Right lobe of liver (tissue), 6 donors: ENCODE measurements at regions not wholly inside any gene's neighbourhood (a gene's known extent, or its start where the extent isn't known, plus 50 kb on each side); places are given as distances from the start of the nearest gene placed in this dataset.

Source experiments
- ATAC-seq, 4 donors: fragments of 200-7000 bp; cut with Tn5 transposase; one replicate each; pipeline ENCODE4 v1.9.1; 2020; ENCODE audit warnings: mild to moderate bottlenecking in 4 of 4, moderate library complexity in 4 of 4
- DNase-seq, 3 donors: peaks; one replicate each; pipeline ENCODE4 v3.0.0-alpha.2; 2020
- H3K27ac ChIP-seq, 3 donors: fragments of 200-600 bp; one replicate each; pipeline ENCODE4 v1.8.0; 2022
- H3K27me3 ChIP-seq, 2 donors: fragments of 200-600 bp; one replicate each; pipeline ENCODE4 v1.8.0; 2022
- H3K36me3 ChIP-seq, 4 donors: fragments of 200-600 bp; sonication (generic) in 1 of 4; one replicate each; pipeline versions ENCODE4 v1.5.1 to v1.8.0; 2017 to 2022; ENCODE audit warnings: control low read depth in 1 of 4
- H3K4me1 ChIP-seq, 4 donors: fragments of 200-600 bp; sonication (generic) in 1 of 4; one replicate each; pipeline versions ENCODE4 v1.5.1 to v1.8.0; 2017 to 2022; ENCODE audit warnings: control low read depth in 1 of 4
- H3K4me3 ChIP-seq, 3 donors: fragments of 200-600 bp; one replicate each; pipeline ENCODE4 v1.8.0; 2022
- H3K9me3 ChIP-seq, 4 donors: fragments of 200-600 bp; sonication (generic) in 1 of 4; one replicate each; pipeline versions ENCODE4 v1.5.1 to v1.8.0; 2017 to 2022; ENCODE audit warnings: control low read depth in 1 of 4
- CTCF ChIP-seq, 4 donors: fragments of 200-600 bp in 3 of 4; fragments of 450-650 bp in 1 of 4; IDR thresholded peaks; one replicate each; pipeline versions ENCODE4 v1.5.1 to v1.8.0; 2016 to 2022; ENCODE audit warnings: antibody characterized with exemption in 4 of 4, mild to moderate bottlenecking in 2 of 4
- POLR2A ChIP-seq: fragments of 450-650 bp; IDR thresholded peaks from one replicate; pipeline ENCODE4 v1.6.1; 2017; ENCODE audit warnings: antibody characterized with exemption, mild to moderate bottlenecking
- WGBS: methylation state at CpG from one replicate; pipeline ENCODE4 v1.1.6; 2018; ENCODE audit warnings: low coverage, low lambda C conversion rate; ENCODE audit not compliant: insufficient coverage; ENCODE audit errors: missing lambda C conversion rate; 5-methylcytosine and 5-hydroxymethylcytosine counted together
- intact Hi-C, 2 donors: fragments of 100-400 bp; cut with DNase I; formaldehyde crosslinking; loops; one replicate each; pipeline versions ENCODE4 v1.11.2 to v1.14.1; 2022
- donor health status: DM: no; HTN: yes; CAD: no.
- donor health status: DM: no; HTN: no; CAD: no.
- donor health status: DM: no; HTN: no; CAD: no.
- donor health status: DM: no; HTN: yes; CAD: no.
- donor health status: DM: no; HTN: yes; CAD: no.

GRCh38 chr5:77924081-77924480, 147.9 kb upstream of the TBCA start:
- WGBS = 65% methylated on average over 3 of the region's 3 CpGs
- intact Hi-C loops = no loop called here
- DNase-seq (no peak), ATAC-seq (no peak)
- no peaks in the 10 kb centered on the region for H3K36me3 ChIP-seq
- H3K4me3 ChIP-seq = no peak overlapping the region
- H3K27ac ChIP-seq = no peak overlapping the region
- TF ChIP-seq CTCF (IDR thresholded peaks at IDR 0.05) (no peak), POLR2A (no peak)
- no peaks in the 10 kb centered on the region for H3K27me3 ChIP-seq
- H3K9me3 ChIP-seq = no peaks in the 10 kb centered on the region
- H3K4me1 ChIP-seq = no peaks in the 10 kb centered on the region

GRCh38 chr5:77923666-77924065, 147.5 kb upstream of the TBCA start:
- intact Hi-C loops = no loop called here
- no peaks in the 10 kb centered on the region for H3K27me3 ChIP-seq
- DNase-seq = no peak
- H3K4me1 ChIP-seq = no peaks in the 10 kb centered on the region
- H3K4me3 ChIP-seq = no peak overlapping the region
- no peak for ATAC-seq
- H3K27ac ChIP-seq = no peak overlapping the region
- WGBS = 46% methylated on average over 4 of the region's 4 CpGs
- TF ChIP-seq CTCF (IDR thresholded peaks at IDR 0.05) (no peak), POLR2A (no peak)
- no peaks in the 10 kb centered on the region for H3K36me3 ChIP-seq
- no peaks in the 10 kb centered on the region for H3K9me3 ChIP-seq

GRCh38 chr5:77921094-77921768, 145.1 kb upstream of the TBCA start:
- DNase-seq = no peak
- no peak overlapping the region for H3K27ac ChIP-seq
- TF ChIP-seq CTCF (IDR thresholded peaks at IDR 0.05) (no peak), POLR2A (no peak)
- H3K36me3 ChIP-seq = no peaks in the 10 kb centered on the region
- no peak for ATAC-seq
- H3K9me3 ChIP-seq = no peaks in the 10 kb centered on the region
- H3K27me3 ChIP-seq = no peaks in the 10 kb centered on the region
- intact Hi-C loops = no loop called here
- H3K4me1 ChIP-seq = no peaks in the 10 kb centered on the region
- WGBS = 86% methylated on average over 3 of the region's 4 CpGs
- no peak overlapping the region for H3K4me3 ChIP-seq

- H3K4me3 ChIP-seq = no peak overlapping the region
- no peaks in the 10 kb centered on the region for H3K36me3 ChIP-seq
- H3K4me1 ChIP-seq = no peaks in the 10 kb centered on the region
- no peaks in the 10 kb centered on the region for H3K9me3 ChIP-seq
- ATAC-seq (no peak), DNase-seq (no peak)
- TF ChIP-seq CTCF (IDR thresholded peaks at IDR 0.05) (no peak), POLR2A (no peak)
- H3K27ac ChIP-seq = no peak overlapping the region
- no peaks in the 10 kb centered on the region for H3K27me3 ChIP-seq
- intact Hi-C loops = no loop called here
- 84% methylated on average over 4 of the region's 5 CpGs for WGBS
Measured at GRCh38 chr5:77920359-77921058, 144.4 kb upstream of the TBCA start.
